DMS53 (cell line): ENCODE measurements at regions not wholly inside any gene's neighbourhood (a gene's known extent, or its start where the extent isn't known, plus 50 kb on each side); places are given as distances from the start of the nearest gene placed in this dataset.

Experiments
- DNase-seq: peaks from one replicate; lab custom pipeline; 2025; lab: John Stamatoyannopoulos, UW

GRCh38 chr19:46911456-46911855 is 50.7 kb downstream of the ARHGAP35 start:
- no peak for DNase-seq

- DNase-seq = no peak
These were observed 52.5 kb downstream of the ARHGAP35 start for GRCh38 chr19:46913198-46913851.

- DNase-seq = peak; percentile 40
These were observed 53.1 kb downstream of the ARHGAP35 start for GRCh38 chr19:46913852-46914430.

- no peak for DNase-seq
These were observed 54.6 kb downstream of the ARHGAP35 start for GRCh38 chr19:46915386-46915785.

- no peak for DNase-seq
These were observed 56.2 kb downstream of the ARHGAP35 start for GRCh38 chr19:46917002-46917401.

GRCh38 chr19:46919324-46919723 is 58.5 kb downstream of the ARHGAP35 start:
- no peak for DNase-seq

GRCh38 chr19:46920362-46920761 is 59.6 kb downstream of the ARHGAP35 start:
- no peak for DNase-seq

GRCh38 chr19:46921071-46921470 is 60.3 kb downstream of the ARHGAP35 start:
- no peak for DNase-seq

- DNase-seq = no peak
These were observed 61.7 kb downstream of the ARHGAP35 start for GRCh38 chr19:46922465-46922864.

- DNase-seq = no peak
These were observed 64.2 kb downstream of the ARHGAP35 start for GRCh38 chr19:46924874-46925547.

GRCh38 chr19:46925548-46925950 is 64.8 kb downstream of the ARHGAP35 start:
- no peak for DNase-seq

- no peak for DNase-seq
These were observed 65.6 kb downstream of the ARHGAP35 start for GRCh38 chr19:46926170-46927071.

- DNase-seq = no peak
These were observed 66.3 kb downstream of the ARHGAP35 start for GRCh38 chr19:46927106-46927505.

- no peak for DNase-seq
These were observed 67.1 kb downstream of the ARHGAP35 start for GRCh38 chr19:46927893-46928292.

GRCh38 chr19:46928951-46929350 is 68.2 kb downstream of the ARHGAP35 start:
- DNase-seq = no peak

- DNase-seq = no peak
These were observed 70.4 kb downstream of the ARHGAP35 start for GRCh38 chr19:46931202-46931601.

GRCh38 chr19:46932346-46932745 is 71.5 kb downstream of the ARHGAP35 start:
- no peak for DNase-seq

- peak; percentile 46 for DNase-seq
These were observed 74.4 kb downstream of the ARHGAP35 start for GRCh38 chr19:46935066-46935663.

- no peak for DNase-seq
These were observed 76.3 kb upstream of the NPAS1 start for GRCh38 chr19:46943150-46943946.

GRCh38 chr19:46944123-46944748 is 75.4 kb upstream of the NPAS1 start:
- DNase-seq = no peak
